GM18873 (cell line): ENCODE measurements at regions not wholly inside any gene's neighbourhood (a gene's known extent, or its start where the extent isn't known, plus 50 kb on each side); places are given as distances from the start of the nearest gene placed in this dataset.
"Not testable (repeated sequence)": the region's sequence is repeated elsewhere in the genome, so short reads cannot be mapped to it uniquely, and the experiment has no call there.

ENCODE experiments used
- ATAC-seq: cut with Tn5 transposase; IDR thresholded peaks from one replicate; pipeline ENCODE4 v1.9.1; 2021; ENCODE audit warnings: mild to moderate bottlenecking, moderate library complexity, moderate number of reproducible peaks; ENCODE audit not compliant: unreplicated experiment, low FRiP score

DNA sequence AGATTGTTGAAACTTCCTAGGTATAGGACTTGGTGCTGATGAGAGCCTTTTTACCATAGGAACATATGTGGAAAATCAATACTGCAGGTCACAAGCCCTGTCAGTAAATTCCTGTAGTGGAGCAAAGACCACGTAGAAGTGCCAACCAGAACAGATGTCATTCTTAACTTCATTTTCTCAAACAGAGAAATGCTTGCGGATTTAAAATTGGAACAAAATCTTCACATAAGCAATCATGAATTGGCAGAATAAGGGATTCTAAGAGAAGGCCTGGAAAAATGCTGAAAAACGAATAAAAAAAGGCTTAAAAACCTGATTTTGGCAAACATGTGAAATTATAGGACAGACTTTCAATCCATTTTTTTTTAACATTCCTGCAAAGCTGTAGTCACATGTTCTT lies 80.8 kb upstream of the SMIM30 start:
- ATAC-seq: no peak

- no peak for ATAC-seq
Observed at GRCh38 chr7:113198226-113198625, 79.9 kb upstream of the SMIM30 start.

DNA sequence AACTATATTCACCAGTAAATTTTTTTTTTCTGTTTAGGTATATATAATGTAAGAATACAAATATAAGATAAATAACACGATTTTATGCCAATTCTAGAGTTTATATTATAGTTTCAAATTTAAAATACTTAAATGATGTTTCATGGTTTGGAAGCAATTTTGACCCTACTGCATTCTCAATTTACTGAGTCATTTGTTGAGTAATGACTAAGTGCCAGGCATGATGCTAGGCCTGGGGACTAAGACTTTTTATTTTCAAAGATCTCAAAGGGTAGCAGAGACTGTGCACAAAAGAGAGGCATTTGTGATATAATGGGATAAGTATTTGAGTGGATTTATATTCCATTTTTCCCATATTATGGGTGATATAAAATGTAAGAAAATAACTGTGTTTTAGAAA lies 78.9 kb upstream of the SMIM30 start:
- no peak for ATAC-seq

GRCh38 chr7:113188396-113188795 lies 70.0 kb upstream of the SMIM30 start:
- no peak for ATAC-seq

DNA sequence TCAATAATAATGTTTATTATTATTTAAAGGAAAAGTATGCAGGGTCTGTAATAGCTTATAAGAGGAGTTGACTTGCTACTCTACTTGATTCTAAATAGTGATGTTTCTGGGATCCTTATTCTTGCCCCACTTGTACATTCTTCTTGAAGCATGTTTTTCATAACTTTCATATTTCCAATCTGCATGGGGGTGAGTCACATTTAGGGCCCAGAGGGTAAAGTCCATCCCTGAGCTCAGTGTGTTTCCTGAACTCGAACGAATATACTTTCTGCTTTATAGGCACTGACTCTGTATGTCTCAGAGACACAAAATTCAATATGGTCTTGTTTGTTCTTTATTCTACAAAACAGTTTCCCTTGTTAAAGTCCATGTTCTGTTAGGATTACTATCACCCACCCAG lies 61.0 kb upstream of the SMIM30 start:
- ATAC-seq: no peak

GRCh38 chr7:113176836-113177235 lies 58.5 kb upstream of the SMIM30 start:
- no peak for ATAC-seq

DNA sequence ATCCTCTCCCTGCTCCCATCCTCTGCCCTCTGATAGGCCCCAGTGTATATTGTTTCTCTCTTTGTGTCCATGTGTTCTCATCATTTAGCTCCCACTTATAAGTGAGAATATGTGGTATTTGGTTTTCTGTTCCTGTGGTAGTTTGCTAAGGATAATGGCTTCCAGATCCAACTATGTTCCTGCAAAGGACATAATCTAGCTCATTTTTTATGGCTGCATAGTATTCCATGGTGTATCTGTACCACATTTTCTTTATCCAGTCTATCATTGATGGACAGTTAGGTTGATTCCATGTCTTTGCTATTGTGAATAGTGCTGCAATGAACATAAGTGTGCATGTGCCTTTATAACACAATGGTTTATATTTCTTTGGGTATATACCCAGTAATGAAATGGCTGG lies 57.8 kb upstream of the SMIM30 start:
- ATAC-seq: not testable (repeated sequence)

DNA sequence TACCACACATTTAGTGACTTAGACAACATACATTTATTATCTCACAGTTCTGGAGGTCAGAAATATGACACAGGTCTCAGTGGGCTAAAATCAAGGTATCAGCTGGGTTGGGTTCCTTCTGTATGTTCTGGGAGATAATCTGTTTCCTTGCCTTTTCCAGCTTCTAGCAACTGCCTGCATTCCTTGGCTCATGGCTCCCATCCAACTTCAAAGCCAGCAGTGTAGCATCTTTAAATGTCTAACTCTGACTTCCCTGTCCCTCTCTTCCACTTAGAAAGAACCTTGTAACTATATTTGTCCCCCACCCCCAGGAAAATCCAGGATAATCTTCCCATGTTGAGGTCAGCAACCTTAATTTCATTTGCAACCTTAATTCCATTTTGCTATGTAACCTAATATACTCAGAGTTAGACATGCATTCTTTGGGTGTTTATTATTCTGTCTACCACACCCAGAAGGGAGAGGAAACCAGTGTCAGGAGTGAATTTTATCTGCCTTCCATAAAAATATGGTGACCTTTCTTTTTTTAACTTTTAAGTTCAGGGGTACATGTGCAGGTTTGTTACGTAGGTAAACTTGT lies 57.3 kb upstream of the SMIM30 start:
- ATAC-seq: no peak

GRCh38 chr7:113172726-113173125 lies 54.4 kb upstream of the SMIM30 start:
- no peak for ATAC-seq

DNA sequence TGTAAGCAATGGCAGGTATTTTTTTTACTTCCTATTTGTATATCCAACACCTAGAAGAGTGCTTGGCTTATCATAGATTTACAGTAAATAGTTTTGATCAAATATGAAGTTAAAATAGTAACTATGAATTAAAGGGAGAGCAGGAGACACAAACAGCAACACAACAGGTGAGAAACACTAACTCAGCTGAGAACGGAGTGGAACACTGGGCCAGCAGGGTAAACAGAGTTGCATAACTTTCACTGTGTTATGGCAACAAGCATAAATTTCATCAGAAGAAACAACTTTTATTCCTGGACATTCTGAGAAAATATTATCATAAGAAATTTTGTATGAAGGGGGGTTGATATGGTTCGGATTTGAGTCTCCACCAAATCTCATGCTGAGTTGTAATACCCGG lies 52.2 kb upstream of the SMIM30 start:
- ATAC-seq: no peak
